Thyroid gland (tissue), 4 donors: ENCODE measurements at regions not wholly inside any gene's neighbourhood (a gene's known extent, or its start where the extent isn't known, plus 50 kb on each side); places are given as distances from the start of the nearest gene placed in this dataset.

Source experiments
- POLR2A ChIP-seq, 2 donors: fragments of 450-650 bp; IDR thresholded peaks; one replicate each; pipeline ENCODE4 v1.6.1; 2017; ENCODE audit warnings: antibody characterized with exemption in 2 of 2, mild to moderate bottlenecking in 2 of 2, moderate library complexity in 1 of 2
- TF ChIP-seq, protein P1 (sequence below), 6 experiments: fragments of 200-600 bp in 3 of 6; fragments of 450-650 bp in 3 of 6; sonication (generic) in 3 of 6; IDR thresholded peaks; one replicate each; pipeline ENCODE4 v1.5.1; 2016 to 2019; ENCODE audit warnings: antibody characterized with exemption in 6 of 6, mild to moderate bottlenecking in 2 of 6, inconsistent platforms in 1 of 6, moderate library complexity in 1 of 6

GRCh38 chr6:85002847-85003246 is 238.4 kb upstream of the TBX18 start:
- TF ChIP-seq, protein P1, sequence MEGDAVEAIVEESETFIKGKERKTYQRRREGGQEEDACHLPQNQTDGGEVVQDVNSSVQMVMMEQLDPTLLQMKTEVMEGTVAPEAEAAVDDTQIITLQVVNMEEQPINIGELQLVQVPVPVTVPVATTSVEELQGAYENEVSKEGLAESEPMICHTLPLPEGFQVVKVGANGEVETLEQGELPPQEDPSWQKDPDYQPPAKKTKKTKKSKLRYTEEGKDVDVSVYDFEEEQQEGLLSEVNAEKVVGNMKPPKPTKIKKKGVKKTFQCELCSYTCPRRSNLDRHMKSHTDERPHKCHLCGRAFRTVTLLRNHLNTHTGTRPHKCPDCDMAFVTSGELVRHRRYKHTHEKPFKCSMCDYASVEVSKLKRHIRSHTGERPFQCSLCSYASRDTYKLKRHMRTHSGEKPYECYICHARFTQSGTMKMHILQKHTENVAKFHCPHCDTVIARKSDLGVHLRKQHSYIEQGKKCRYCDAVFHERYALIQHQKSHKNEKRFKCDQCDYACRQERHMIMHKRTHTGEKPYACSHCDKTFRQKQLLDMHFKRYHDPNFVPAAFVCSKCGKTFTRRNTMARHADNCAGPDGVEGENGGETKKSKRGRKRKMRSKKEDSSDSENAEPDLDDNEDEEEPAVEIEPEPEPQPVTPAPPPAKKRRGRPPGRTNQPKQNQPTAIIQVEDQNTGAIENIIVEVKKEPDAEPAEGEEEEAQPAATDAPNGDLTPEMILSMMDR (IDR thresholded peaks at IDR 0.05) = no peak
- TF ChIP-seq POLR2A (IDR thresholded peaks at IDR 0.05) = no peak
